GM12878 (cell line): ENCODE measurements at regions not wholly inside any gene's neighbourhood (a gene's known extent, or its start where the extent isn't known, plus 50 kb on each side); places are given as distances from the start of the nearest gene placed in this dataset.

Experiments
- ATAC-seq: fragments of 200-7000 bp; cut with Tn5 transposase; 3 replicates; pipeline ENCODE4 v1.9.1; 2020; ENCODE audit warnings: mild to moderate bottlenecking, moderate library complexity
- BruUV-seq: library from RNA; stranded (reverse); fragments of 400-500 nt; replicated peaks from 2 replicates; lab custom pipeline; 2021; lab: Mats Ljungman, UMichigan
- CTCF ChIA-PET: fragments of 300-600 bp; sonication (Branson Sonifier 250); formaldehyde crosslinking; extraction: SDS; loops from one replicate; lab custom pipeline; 2021; ENCODE audit warnings: inconsistent platforms; lab: Yijun Ruan, JAX
- POLR2A ChIA-PET: fragments of 350-600 bp; formaldehyde crosslinking; extraction: SDS; loops from one replicate; lab custom pipeline; 2021; ENCODE audit warnings: inconsistent platforms; lab: Charles Lee
- RAD21 ChIA-PET: fragments of 300-600 bp; sonication (Branson Sonifier 250); formaldehyde crosslinking; loops from one replicate; lab custom pipeline; 2023; ENCODE audit warnings: antibody characterized with exemption; ENCODE audit not compliant: unreplicated experiment; lab: Charles Lee
- SMC1A ChIA-PET: fragments of 300-600 bp; sonication (Branson Sonifier 250); formaldehyde crosslinking; loops from one replicate; lab custom pipeline; 2023; ENCODE audit not compliant: unreplicated experiment, uncharacterized antibody; lab: Charles Lee
- DNase-seq: peaks from one replicate; pipeline ENCODE4 v3.0.0-alpha.2; 2011; ENCODE audit warnings: low read depth, low spot score
- FAIRE-seq: peaks from 3 replicates; lab custom pipeline; 2011; peaks lifted over from hg19 to GRCh38; lab: Jason Lieb, UNC
- H2AFZ ChIP-seq: 2 replicates; pipeline ENCODE4 v1.6.0; 2011; ENCODE audit warnings: low read depth, low read length, control low read depth; ENCODE audit not compliant: control insufficient read depth
- H3K27ac ChIP-seq: 2 replicates; pipeline ENCODE4 v1.5.1; 2011; ENCODE audit warnings: control low read depth; ENCODE audit not compliant: control insufficient read depth, insufficient read depth
- H3K27me3 ChIP-seq, 2 experiments: replicated peaks in 1 of 2; 2 replicates each; pipeline versions ENCODE4 v1.6.0 to v1.6.1; 2011; ENCODE audit warnings: low read length in 1 of 2; ENCODE audit not compliant: control insufficient read depth in 2 of 2, insufficient read depth in 2 of 2
- H3K36me3 ChIP-seq, 2 experiments: 2 replicates each; pipeline ENCODE4 v1.5.1; 2011; ENCODE audit warnings: low read length in 1 of 2; ENCODE audit not compliant: control insufficient read depth in 2 of 2, insufficient read depth in 2 of 2
- H3K4me1 ChIP-seq: 2 replicates; pipeline ENCODE4 v1.6.1; 2011; ENCODE audit warnings: mild to moderate bottlenecking, low read length, moderate library complexity, mixed read lengths; ENCODE audit not compliant: control insufficient read depth, insufficient read depth
- H3K4me2 ChIP-seq: 2 replicates; pipeline ENCODE4 v1.6.0; 2011; ENCODE audit warnings: control low read depth; ENCODE audit not compliant: control insufficient read depth, insufficient read depth
- H3K4me3 ChIP-seq: fragments of 200-600 bp; sonication (generic); 2 replicates; pipeline ENCODE4 v1.5.1; 2016
- H3K79me2 ChIP-seq: 2 replicates; pipeline ENCODE4 v1.6.0; 2011; ENCODE audit warnings: low read length; ENCODE audit not compliant: control insufficient read depth, insufficient read depth
- H3K9ac ChIP-seq: 2 replicates; pipeline ENCODE4 v1.8.0; 2011; ENCODE audit warnings: low read length, control low read depth, mixed read lengths; ENCODE audit not compliant: control insufficient read depth, insufficient read depth
- H3K9me3 ChIP-seq: replicated peaks from 3 replicates; pipeline ENCODE4 v1.5.1; 2011; ENCODE audit warnings: mild to moderate bottlenecking, low read length; ENCODE audit not compliant: control insufficient read depth, insufficient read depth
- H4K20me1 ChIP-seq: 2 replicates; pipeline ENCODE4 v1.6.0; 2011; ENCODE audit not compliant: control insufficient read depth, insufficient read depth
- ATF7 ChIP-seq: fragments of 450-650 bp; IDR thresholded peaks from 2 replicates; pipeline ENCODE4 v1.6.1; 2016; ENCODE audit warnings: low read depth, mild to moderate bottlenecking
- CBFB ChIP-seq: IDR thresholded peaks from 2 replicates; pipeline ENCODE4 v1.6.1; 2016; ENCODE audit warnings: antibody characterized with exemption, low read depth
- CBX3 ChIP-seq: fragments of 200-600 bp; sonication (generic); IDR thresholded peaks from 2 replicates; pipeline ENCODE4 v1.6.1; 2016; ENCODE audit warnings: low read depth, borderline replicate concordance
- CUX1 ChIP-seq: IDR thresholded peaks from 2 replicates; pipeline ENCODE4 v1.6.1; 2012; ENCODE audit warnings: improper control_type of control experiment, low read depth, low read length; ENCODE audit not compliant: insufficient replicate concordance
- DPF2 ChIP-seq: fragments of 450-650 bp; IDR thresholded peaks from 2 replicates; pipeline ENCODE4 v1.6.1; 2017; ENCODE audit warnings: mild to moderate bottlenecking
- JUNB ChIP-seq: IDR thresholded peaks from 2 replicates; pipeline ENCODE4 v1.6.1; 2016; ENCODE audit warnings: antibody characterized with exemption, mild to moderate bottlenecking
- NBN ChIP-seq: fragments of 450-650 bp; IDR thresholded peaks from 2 replicates; pipeline ENCODE4 v1.6.1; 2016
- SMC3 ChIP-seq: IDR thresholded peaks from 2 replicates; pipeline ENCODE4 v1.6.1; 2011; ENCODE audit warnings: low read length, improper control_type of control experiment, borderline replicate concordance
- SREBF1 ChIP-seq: IDR thresholded peaks from 2 replicates; pipeline ENCODE4 v1.6.1; 2012; ENCODE audit warnings: mild to moderate bottlenecking, low read length
- TAF1 ChIP-seq: IDR thresholded peaks from 2 replicates; pipeline ENCODE4 v1.6.1; 2011; ENCODE audit warnings: mild to moderate bottlenecking, low read depth, low read length, borderline replicate concordance
- TBL1XR1 ChIP-seq: IDR thresholded peaks from 2 replicates; pipeline ENCODE4 v1.6.1; 2012; ENCODE audit warnings: low read depth, low read length, improper control_type of control experiment
- ZNF384 ChIP-seq: IDR thresholded peaks from 2 replicates; pipeline ENCODE4 v1.6.1; 2012; ENCODE audit warnings: low read depth, mild to moderate bottlenecking, low read length, improper control_type of control experiment, borderline replicate concordance
- WGBS: methylation state at CpG from one replicate; pipeline ENCODE4 v1.1.6; 2016; ENCODE audit warnings: low lambda C conversion rate; ENCODE audit not compliant: insufficient replicate concordance, insufficient coverage; ENCODE audit errors: missing lambda C conversion rate; 5-methylcytosine and 5-hydroxymethylcytosine counted together
- in situ Hi-C: fragments of 300-500 bp; cut with MboI; formaldehyde crosslinking; loops from 9 replicates; pipeline ENCODE4 v1.14.3; 2018; ENCODE audit warnings: mixed read lengths
- intact Hi-C: fragments of 100-400 bp; cut with micrococcal nuclease; formaldehyde crosslinking; loops from one replicate; pipeline ENCODE4 v1.14.2; 2022; ENCODE audit not compliant: unreplicated experiment
- TF ChIP-seq, protein P1 (sequence below): IDR thresholded peaks from 2 replicates; pipeline ENCODE4 v1.6.1; 2012; ENCODE audit warnings: low read depth, low read length, improper control_type of control experiment
- TF ChIP-seq, protein P2 (sequence below): fragments of 450-650 bp; IDR thresholded peaks from 2 replicates; pipeline ENCODE4 v1.6.1; 2017; ENCODE audit warnings: mild to moderate bottlenecking
- TF ChIP-seq, protein P3 (sequence below): fragments of 450-650 bp; IDR thresholded peaks from 2 replicates; pipeline ENCODE4 v1.6.1; 2017; ENCODE audit warnings: mild to moderate bottlenecking, low read depth, inconsistent platforms; ENCODE audit not compliant: poor library complexity, severe bottlenecking

- 0% methylated on average over 3 of the region's 3 CpGs for WGBS
- no peak for TF ChIP-seq CUX1
- no peak for TF ChIP-seq NBN
- TF ChIP-seq TBL1XR1, result no peak
- no peak for TF ChIP-seq ZNF384
- TF ChIP-seq ATF7, result no peak
- TF ChIP-seq JUNB, result no peak
- TF ChIP-seq, protein P1, sequence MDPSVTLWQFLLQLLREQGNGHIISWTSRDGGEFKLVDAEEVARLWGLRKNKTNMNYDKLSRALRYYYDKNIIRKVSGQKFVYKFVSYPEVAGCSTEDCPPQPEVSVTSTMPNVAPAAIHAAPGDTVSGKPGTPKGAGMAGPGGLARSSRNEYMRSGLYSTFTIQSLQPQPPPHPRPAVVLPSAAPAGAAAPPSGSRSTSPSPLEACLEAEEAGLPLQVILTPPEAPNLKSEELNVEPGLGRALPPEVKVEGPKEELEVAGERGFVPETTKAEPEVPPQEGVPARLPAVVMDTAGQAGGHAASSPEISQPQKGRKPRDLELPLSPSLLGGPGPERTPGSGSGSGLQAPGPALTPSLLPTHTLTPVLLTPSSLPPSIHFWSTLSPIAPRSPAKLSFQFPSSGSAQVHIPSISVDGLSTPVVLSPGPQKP, result no peak
- no peak for TF ChIP-seq CBFB
- TF ChIP-seq SREBF1, result no peak
- no peak for TF ChIP-seq CBX3
- TF ChIP-seq, protein P2, sequence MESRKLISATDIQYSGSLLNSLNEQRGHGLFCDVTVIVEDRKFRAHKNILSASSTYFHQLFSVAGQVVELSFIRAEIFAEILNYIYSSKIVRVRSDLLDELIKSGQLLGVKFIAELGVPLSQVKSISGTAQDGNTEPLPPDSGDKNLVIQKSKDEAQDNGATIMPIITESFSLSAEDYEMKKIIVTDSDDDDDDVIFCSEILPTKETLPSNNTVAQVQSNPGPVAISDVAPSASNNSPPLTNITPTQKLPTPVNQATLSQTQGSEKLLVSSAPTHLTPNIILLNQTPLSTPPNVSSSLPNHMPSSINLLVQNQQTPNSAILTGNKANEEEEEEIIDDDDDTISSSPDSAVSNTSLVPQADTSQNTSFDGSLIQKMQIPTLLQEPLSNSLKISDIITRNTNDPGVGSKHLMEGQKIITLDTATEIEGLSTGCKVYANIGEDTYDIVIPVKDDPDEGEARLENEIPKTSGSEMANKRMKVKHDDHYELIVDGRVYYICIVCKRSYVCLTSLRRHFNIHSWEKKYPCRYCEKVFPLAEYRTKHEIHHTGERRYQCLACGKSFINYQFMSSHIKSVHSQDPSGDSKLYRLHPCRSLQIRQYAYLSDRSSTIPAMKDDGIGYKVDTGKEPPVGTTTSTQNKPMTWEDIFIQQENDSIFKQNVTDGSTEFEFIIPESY, result no peak
- no peak for TF ChIP-seq TAF1
- no peak for TF ChIP-seq DPF2
- TF ChIP-seq, protein P3, sequence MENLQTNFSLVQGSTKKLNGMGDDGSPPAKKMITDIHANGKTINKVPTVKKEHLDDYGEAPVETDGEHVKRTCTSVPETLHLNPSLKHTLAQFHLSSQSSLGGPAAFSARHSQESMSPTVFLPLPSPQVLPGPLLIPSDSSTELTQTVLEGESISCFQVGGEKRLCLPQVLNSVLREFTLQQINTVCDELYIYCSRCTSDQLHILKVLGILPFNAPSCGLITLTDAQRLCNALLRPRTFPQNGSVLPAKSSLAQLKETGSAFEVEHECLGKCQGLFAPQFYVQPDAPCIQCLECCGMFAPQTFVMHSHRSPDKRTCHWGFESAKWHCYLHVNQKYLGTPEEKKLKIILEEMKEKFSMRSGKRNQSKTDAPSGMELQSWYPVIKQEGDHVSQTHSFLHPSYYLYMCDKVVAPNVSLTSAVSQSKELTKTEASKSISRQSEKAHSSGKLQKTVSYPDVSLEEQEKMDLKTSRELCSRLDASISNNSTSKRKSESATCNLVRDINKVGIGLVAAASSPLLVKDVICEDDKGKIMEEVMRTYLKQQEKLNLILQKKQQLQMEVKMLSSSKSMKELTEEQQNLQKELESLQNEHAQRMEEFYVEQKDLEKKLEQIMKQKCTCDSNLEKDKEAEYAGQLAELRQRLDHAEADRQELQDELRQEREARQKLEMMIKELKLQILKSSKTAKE, result no peak
- TF ChIP-seq SMC3, result no peak
Observed at GRCh38 chr4:175443547-175443946, 368.5 kb downstream of the GPM6A start.

More at GRCh38 chr4:175443547-175443946, 368.5 kb downstream of the GPM6A start:
- no peak overlapping the region for H3K27ac ChIP-seq
- H3K9ac ChIP-seq, result no peak overlapping the region
- intact Hi-C loops (loop anchor here (5.0 kb wide), 1 partner anchor 571 kb away; no protein-coding TSS in a partner anchor), in situ Hi-C loops (no loop called here)
- no peaks in the 10 kb centered on the region for H3K36me3 ChIP-seq
- no TSS peak for BruUV-seq
- no peak overlapping the region for H3K4me2 ChIP-seq
- no peak overlapping the region for H3K4me3 ChIP-seq
- no peaks in the 10 kb centered on the region for H3K27me3 ChIP-seq
- H3K79me2 ChIP-seq, result no peaks in the 10 kb centered on the region
- H3K9me3 ChIP-seq, result no peaks in the 10 kb centered on the region; the same call in 2 of the 3 replicates
- no peak for FAIRE-seq
- no peaks in the 10 kb centered on the region for H3K4me1 ChIP-seq
- DNase-seq, result no peak
- ATAC-seq, result no peak
- POLR2A ChIA-PET, result no interaction called here
- no peak overlapping the region for H2AFZ ChIP-seq
- no peaks in the 10 kb centered on the region for H4K20me1 ChIP-seq
- SMC1A ChIA-PET, result no interaction called here
- RAD21 ChIA-PET, result no interaction called here
- CTCF ChIA-PET, result no interaction called here
